NCI-H2171 (cell line): ENCODE measurements at regions not wholly inside any gene's neighbourhood (a gene's known extent, or its start where the extent isn't known, plus 50 kb on each side); places are given as distances from the start of the nearest gene placed in this dataset.

ENCODE experiments used
- DNase-seq: peaks from one replicate; lab custom pipeline; 2025; lab: John Stamatoyannopoulos, UW

GRCh38 chr2:220053919-220054318 is 426.5 kb downstream of the SLC4A3 start:
- DNase-seq = no peak

DNA sequence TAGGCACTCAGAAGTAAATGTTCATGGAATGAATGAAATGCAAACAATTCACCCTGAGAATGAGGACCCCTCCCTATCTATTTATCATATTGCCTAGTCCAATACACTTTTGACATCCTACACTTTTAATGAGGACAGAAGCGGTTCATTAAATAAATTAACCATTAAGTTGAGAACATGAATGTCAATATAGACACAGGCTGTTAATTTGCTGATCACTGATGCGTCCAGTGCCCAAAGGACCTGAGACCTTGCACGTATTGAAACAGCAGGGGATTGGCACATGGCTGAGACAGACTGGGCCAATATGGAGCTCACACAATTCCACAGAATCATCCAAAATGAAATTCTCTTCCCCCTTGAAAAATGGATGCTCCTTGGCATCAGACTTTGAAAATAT is 430.0 kb downstream of the SLC4A3 start:
- no peak for DNase-seq

- DNase-seq = no peak
Observed at GRCh38 chr2:220057916-220058315, 430.5 kb downstream of the SLC4A3 start.

DNA sequence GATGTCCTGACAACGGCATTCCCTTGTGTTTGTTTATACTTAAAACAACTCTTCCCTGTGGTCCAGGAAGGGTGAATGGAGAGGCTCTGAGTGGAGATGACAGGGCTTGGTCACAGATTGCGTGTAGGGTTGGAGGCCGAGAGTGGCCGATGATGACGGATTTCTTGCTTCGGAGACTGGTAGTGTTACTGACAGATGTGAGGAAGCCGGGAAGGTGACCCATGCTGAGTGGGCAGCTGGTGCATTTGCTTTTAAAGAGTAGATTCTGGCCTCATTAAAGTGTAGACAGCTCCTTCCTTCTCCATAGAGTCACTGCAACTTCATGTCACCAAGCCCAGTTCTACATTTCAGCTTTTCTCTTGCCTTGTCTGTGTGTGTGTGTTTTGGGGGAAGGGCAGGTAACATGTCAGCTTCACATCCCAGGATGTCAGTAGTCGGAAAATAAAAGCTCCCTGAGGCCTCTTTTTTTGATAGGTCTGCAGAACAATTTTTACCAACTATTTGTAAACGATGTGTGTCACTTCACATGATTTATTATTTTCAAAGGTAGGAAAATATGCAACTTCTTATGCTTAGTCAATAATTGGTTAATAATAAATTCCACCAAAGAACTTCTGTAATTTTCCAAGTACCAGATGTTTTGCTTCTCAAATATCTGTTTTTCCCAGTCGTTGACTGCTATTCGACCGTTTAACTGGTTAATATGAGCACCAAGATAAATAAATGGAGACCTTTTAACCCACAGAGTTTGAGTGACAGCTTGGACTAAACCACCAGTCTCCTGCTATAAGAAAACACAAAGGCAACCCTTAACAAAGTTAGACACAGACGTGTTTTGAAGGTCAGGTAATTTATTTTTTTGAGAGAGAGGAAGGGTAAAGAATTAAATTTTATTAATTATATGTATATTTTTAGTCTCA is 436.9 kb downstream of the SLC4A3 start:
- peak; percentile 28 for DNase-seq

GRCh38 chr2:220065581-220065980 is 438.2 kb downstream of the SLC4A3 start:
- peak; percentile 44 for DNase-seq

- DNase-seq = no peak
Observed at GRCh38 chr2:220068846-220069245, 441.4 kb downstream of the SLC4A3 start.

- no peak for DNase-seq
Observed at GRCh38 chr2:220070349-220070748, 442.9 kb downstream of the SLC4A3 start.

GRCh38 chr2:220071696-220072095 is 444.3 kb downstream of the SLC4A3 start:
- DNase-seq = no peak

- DNase-seq = no peak
Observed at GRCh38 chr2:220072669-220073220, 445.3 kb downstream of the SLC4A3 start.

GRCh38 chr2:220075835-220076234 is 448.4 kb downstream of the SLC4A3 start:
- DNase-seq = no peak

DNA sequence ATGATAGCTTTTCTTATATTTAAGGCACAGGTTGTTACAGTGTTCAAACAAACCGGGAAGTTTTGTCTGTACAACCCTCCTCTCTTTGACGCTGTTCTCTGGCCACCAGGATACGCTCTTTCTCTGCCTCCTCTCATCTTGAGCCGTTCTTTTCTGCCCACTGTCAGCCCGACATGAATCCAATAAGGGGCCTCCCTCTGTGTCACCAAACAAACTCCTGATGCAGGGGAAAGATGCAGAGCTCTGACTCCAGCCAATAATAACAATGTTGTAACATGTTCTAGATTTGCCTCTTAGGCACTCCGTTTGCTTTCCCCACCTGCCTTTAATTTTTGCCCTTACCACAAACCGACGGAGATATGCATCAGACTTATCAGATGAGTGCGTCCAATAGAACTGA is 449.3 kb downstream of the SLC4A3 start:
- DNase-seq = no peak

GRCh38 chr2:220077488-220077887 is 450.1 kb downstream of the SLC4A3 start:
- DNase-seq = no peak

DNA sequence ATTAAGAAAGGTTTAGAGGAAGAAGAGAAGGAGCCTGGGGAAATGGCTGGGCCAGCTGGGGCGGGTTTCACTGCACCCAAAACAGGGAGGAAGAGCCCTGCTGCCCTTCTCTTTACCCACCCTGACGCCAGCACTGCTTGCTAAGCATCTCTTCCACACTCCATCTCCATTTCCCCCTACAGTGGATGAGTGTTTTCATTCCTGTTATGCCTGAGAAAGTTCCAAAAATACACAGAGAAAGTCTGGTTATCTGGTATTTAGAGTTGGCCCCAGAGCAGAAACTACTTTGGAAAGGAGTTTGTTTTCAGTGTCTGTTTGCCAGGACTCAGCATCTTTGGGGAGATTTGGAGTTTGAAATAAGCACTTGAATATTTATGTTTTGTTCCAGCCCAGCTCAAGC is 451.0 kb downstream of the SLC4A3 start:
- DNase-seq = no peak

- no peak for DNase-seq
Observed at GRCh38 chr2:220079595-220079994, 452.2 kb downstream of the SLC4A3 start.

- DNase-seq = no peak
Observed at GRCh38 chr2:220081171-220081570, 453.7 kb downstream of the SLC4A3 start.

DNA sequence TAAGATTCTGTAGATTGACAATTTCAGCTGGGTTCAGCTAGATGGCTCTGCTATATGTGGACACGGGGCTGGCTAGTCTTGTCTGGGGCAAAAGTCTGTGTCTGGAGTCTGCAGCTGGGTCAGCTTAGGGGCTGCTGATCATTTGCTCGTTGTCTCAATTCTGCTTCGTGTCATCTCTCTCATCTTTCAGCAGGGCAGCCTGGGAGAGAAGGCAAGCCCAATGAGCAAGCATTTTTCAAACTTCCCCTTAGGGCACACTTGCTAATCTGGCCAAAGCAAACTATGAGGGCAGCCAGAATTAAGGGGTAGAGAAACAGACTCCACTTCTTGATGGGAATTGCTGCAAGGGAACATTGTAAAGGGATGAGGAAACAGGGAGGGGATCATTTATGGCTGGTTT is 462.6 kb downstream of the SLC4A3 start:
- no peak for DNase-seq

- no peak for DNase-seq
Observed at GRCh38 chr2:220096406-220096805, 469.0 kb downstream of the SLC4A3 start.

DNA sequence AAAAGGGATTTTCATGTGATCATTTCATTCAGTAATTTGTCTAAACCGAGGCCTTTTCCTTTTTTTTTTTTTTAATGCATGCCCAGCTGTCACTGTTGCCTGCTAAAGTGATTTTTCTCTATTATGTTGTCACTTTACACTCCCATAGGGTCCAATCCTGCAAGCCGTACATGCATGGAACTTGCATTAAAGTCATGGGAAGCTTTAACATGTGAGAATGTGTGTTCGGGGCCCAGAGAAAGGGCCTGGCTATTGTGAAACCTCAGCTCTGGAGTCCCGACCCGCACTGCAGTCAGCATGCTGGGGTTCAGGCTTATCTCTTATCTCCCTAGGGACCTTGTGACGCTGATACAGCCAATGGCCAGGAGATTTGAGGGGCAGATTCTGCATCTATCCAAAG is 474.6 kb downstream of the SLC4A3 start:
- DNase-seq = peak; percentile 51

- no peak for DNase-seq
Observed at GRCh38 chr2:220103596-220103995, 476.2 kb downstream of the SLC4A3 start.

GRCh38 chr2:220104871-220105351 is 477.5 kb downstream of the SLC4A3 start:
- peak; percentile 8 for DNase-seq

GRCh38 chr2:220106065-220106464 is 478.6 kb downstream of the SLC4A3 start:
- DNase-seq = no peak

DNA sequence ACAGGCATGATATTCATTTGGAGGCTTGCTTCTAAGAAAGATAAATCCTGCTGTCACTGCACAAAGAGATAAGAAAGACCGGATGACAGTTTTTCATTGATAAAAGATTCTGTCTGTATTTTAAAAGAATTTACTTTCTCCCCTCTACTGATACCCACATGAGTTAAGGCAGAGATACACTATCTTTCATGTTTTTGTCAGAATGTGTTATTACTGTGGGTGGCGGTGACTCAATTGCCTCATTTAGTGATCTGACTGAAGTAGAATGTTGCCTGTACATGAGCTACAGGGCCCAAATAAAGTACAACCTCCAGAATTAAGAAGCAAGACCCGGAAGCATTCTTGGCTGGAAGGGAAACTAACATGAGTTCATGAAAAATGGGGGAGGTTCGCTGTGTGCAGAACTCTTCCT is 480.0 kb downstream of the SLC4A3 start:
- DNase-seq = no peak

DNA sequence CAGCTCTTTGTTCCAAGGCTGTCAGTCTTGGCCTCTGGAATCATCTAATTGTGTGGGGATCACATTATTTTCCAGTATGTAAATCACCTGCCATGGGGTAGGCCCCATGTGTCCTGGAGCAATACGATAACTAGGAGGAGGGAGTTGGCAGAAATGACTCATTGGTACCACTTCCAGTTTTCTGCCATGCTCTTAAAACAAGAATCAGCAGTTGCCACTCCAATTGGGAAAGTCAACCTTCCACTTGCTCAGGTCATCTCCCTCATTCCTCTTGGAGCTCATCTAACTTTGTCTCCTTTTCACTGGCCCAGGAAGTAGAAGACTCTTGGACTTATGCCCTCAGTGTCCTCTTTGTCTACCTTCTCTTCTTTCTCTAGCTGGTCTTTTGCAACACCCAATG is 487.0 kb downstream of the SLC4A3 start:
- DNase-seq = no peak
